DMS153 treated with DMSO at 0.1 percent for 48 hours (cell line): ENCODE measurements at regions not wholly inside any gene's neighbourhood (a gene's known extent, or its start where the extent isn't known, plus 50 kb on each side); places are given as distances from the start of the nearest gene placed in this dataset.

Source experiments
- DNase-seq: peaks from one replicate; lab custom pipeline; 2025; ENCODE audit not compliant: unreplicated experiment; lab: John Stamatoyannopoulos, UW

DNA sequence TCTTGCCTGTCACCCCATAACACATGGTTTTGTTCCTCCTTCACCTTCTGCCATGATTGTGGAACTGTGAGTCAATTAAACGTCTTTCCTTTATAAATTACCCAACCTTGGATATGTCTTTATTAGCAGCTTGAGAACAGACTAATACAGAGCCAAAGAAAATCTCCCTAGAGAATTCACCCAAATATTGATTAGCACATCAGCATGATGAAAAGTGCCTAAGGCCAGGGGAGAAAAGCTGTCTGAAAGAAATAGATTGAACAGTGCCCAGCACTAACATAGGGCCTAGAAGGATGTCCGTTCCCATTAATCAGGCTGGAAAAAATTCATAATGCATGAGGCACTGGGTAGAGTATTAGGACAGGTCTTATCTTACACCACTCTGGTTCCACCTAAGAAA, 111.9 kb upstream of the CALN1 start:
- no peak for DNase-seq

DNA sequence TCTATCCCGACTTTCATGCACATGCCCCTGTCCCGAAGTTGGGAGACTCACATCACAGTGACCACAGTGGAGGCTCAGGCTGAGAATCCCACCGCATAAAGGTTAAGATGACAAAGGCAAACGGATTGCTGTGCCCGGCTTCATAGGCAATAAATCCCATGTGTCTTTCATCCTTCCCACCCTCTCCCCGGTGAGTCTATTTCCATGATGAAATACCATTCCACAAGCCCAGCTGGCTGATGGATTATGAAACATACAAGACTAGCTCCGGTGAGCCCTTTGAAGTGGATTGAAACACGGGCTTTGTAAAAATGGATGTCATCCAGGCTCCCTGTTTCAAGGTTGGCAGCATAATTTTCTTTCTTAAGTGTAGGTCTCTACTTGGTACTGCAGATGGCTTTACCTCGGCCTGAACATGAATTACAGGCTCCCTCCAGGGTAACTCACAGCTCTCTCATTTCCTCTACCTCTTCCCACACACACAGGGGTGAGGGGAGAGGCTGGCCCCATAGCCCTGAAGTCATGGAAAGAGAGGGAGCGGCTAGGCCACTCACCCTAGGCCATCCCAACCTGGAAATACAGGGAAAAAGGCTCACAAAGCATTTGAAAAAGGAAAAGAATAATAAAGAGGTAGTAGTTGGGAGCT, 92.0 kb upstream of the CALN1 start:
- DNase-seq: no peak

DNA sequence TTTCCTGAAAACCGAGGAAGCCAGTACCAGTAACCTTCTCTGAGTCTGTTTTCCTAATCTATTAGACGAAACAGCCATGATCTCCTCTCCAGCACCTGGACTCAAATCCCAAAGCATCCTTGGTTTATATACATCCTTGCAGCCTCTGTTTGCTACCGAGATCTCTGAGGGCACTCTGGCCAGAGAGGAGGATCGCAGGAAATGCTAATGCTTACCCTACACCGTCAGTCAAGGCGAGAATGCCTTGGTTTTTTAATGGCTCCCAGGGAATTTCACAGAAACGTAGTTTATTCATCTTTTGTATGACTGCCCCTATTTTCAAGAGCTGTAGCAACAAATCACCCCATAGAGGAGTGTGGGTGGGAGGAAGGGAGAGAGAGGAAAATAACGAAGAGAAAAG, 91.5 kb upstream of the CALN1 start:
- DNase-seq: no peak

DNA sequence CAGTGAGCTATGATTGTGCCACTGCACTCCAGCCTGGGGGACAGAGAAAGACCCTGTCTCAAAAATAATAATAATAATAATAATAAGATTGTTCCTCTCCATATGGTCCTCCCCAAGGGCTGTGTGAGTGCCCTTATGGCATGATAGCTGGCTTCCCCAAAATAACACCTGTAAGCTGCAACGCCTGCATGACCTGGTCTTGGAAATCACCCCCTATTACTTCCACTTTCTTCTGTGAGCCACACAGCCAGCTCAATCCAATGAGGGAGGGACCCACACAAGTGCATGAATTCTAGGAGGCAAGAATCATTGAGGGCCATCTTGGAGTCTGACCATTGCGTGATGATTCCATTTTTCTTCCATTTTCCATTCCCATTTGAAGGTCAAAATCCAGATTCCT, 82.7 kb upstream of the CALN1 start:
- DNase-seq: no peak

DNA sequence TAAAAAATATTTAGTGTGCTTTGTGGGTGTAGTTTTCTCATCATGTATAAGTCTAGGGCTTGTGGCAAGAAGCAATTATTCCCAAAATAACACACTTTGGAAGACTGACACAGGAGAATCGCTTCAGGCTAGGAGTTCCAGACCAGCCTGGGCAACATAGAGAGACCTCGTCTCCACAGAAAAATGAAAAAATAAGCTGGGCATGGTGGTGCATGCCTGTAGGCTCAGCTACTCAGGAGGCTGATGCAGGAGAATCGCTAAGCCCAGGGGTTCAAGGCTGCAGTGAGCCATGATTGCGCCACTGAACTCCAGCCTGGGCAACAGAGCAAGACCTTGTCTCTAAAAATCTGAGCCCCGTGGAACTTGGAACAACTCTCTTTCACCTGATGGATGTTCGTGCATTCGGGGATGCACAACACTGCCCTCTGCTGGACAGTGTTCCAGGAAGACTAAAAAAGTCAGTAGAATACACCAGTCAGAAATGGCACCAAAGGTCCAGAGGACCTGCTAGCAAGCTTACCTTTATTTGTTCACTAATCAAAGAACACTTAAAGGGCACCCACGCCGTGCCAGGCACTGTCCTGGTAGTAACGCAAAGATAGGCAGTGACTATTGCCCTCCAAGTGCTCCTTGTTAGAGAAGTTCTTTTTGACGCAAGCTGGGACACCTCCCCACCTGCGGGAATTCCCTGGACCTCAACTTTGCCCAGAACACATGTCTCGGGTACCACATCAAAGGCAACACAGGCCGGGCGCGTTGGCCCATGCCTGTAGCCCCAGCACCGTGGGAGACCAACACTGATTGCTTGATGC, 81.9 kb upstream of the CALN1 start:
- peak; percentile 7 for DNase-seq

DNA sequence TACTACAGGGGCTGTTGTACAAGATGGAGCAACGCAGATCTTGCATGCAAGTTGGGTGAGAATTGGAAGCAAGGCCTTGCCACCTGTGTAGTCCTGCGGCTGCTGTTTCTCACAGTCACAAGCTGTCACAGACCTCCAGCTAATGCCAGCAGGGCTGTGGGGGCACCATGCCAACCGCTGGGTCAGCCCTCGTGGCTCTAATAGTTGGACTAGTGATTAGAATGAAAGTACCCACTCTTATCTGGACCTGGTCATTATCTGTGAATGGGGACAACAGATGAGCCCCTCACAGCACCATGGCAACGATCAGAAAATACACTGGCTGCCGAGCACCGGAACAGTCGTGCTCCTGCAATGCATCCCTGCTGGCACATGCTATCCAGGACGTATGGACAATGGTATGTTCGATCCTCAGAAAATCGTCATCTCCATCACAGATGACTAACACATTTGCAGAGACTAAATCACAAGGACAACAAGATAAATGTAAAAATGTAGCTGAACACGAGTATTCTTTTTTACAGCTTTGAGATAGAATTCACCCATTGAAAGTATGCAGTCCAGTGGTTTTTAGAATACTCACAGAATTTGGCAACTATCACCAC, 80.4 kb upstream of the CALN1 start:
- DNase-seq: no peak

DNA sequence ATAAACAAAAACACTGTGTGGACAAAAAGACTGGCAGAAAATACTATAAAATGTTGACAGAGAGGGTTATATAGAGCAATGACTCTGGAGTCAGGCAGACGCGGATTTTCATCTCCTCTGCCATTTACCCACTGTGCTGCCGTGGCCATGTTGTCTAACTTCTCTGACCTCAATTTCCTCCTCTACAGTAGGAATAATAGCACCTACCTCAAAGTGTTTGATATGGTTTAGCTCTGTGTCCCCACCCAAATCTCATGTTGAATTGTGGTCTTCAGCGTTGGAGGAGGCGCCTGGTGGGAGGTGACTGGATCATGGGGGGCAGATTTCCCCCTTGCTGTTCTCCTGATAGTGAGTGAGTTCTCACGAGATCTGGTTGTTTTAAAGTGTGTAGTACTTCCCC, 78.2 kb upstream of the CALN1 start:
- DNase-seq: no peak

DNA sequence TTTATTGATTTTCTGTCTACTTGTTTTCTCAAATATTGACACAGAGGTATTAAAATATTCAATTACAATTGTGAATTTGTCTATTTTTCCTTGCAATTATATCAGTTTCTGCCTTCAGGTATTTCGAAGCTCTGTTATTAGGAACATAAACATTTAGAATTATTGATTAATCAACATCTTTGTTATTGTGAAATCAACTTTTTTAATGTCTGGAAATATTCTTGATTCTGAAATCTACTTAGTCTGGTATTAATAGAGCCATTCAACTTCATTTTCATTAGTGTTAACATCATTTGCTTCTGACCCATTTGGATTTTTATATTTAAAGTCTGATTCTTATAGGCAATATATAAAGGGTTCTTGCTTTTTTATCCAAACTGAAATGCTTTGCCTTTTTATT, 69.8 kb upstream of the CALN1 start:
- DNase-seq: no peak

DNA sequence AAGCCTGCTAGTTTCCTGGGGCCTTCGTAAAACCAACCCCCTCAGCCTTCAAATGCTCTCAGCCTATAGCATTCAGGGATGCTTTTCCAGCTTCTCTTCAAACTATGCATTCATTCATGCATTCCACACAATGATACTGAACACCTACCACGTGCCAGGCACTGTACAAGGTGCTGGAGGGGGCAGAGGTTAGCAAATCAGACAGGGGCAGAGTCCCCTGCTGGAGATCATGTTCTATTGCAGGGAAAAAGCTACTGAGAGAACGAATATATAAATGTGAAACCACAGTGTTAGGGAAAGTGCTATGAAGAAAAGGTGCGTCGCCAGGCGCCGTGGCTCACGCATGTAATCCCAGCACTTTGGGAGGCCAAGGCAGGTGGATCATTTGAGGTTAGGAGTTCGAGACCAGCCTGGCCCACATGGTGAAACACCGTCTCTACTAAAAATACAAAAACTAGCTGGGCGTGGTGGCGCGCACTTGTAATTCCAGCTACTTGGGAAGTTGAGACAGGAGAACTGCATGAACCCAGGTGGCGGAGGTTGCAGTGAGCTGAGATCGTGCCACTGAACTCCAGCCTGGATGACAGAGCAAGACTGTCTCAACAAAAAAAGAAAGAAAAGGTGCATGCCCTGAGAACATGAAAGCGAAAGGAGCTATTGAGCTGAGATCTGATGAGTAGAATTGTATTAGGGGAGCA, 64.6 kb upstream of the CALN1 start:
- DNase-seq: no peak

DNA sequence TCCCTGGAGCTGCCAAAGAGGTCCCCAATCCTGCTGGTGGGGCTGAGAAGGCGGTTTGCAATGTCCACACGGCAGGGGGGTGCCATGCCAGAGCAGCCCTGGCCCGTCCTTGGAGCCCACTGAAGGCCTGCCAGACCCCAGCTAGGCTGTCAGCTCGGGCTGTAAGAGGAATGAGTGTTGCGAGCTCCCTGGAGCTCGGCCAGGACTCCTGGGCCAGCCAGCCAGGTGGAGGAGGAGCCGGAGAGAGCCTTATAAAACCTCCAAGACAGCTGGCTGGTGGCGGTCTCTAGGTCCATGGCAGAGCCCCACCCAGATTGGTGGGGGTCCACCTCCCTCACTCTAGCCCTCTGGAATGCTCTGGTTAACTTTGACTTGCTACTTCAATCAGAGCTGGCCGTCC, 55.1 kb upstream of the CALN1 start:
- DNase-seq: no peak

DNA sequence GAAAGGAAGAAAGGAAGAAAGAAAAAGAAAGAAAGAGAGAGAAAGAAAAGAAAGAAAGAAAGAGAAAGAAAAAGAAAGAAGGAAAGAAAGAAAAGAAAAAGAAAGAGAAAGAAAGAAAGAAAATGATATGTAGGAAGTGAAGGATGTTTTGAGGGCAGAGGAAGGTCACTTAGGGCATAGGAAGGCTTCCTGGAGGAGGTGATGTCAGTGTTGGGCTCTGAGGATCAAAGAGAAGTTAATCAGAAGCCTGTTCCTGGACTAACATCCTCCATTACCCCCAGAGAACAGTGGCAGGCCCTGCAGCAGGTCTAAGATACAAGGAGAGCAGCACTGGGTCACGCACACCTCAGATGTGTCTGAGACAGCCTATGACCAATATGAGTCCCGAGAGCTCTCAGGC, 54.7 kb upstream of the CALN1 start:
- DNase-seq: no peak

DNA sequence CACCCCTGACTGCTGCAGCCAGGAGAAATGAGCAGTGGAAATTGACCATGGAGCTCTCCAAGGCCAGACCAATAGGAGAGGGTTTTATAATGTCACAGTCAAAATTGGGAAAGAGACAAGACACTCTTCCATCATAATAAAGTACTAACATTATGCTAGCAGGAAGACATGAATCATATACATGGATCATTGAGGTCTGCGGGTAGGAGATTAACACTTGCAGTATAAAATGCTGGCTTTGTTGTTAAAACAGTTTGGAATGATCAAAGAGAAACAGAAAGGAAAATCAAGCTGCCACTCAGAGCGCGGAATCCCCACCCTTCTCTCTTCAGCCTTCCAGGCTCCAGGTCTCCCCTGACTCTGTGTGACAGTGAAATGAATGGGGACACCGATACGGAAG, 53.4 kb upstream of the CALN1 start:
- no peak for DNase-seq

DNA sequence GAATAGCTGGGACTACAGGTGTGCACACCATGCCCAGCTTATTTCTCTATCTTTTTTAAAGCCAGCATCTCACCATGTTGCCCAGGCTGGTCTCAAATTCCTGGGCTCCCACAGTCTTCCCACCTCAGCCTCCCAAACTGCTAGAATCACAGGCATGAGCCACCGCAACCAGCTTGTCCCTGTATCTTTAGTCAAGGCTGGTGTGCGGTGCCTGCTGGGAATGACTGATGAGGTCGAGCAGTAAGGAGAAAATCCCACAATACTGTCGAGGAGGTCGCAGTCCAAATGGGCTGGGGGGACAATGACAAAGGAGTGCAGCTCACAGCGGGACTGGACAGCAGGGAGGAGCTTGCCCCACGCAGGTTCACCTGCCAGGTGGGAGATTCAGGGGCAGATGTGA, 50.2 kb upstream of the CALN1 start:
- DNase-seq: no peak
